Fibroblast of lung (primary cell): ENCODE measurements at regions not wholly inside any gene's neighbourhood (a gene's known extent, or its start where the extent isn't known, plus 50 kb on each side); places are given as distances from the start of the nearest gene placed in this dataset.

ENCODE experiments used
- CTCF ChIP-seq, 2 donors: IDR thresholded peaks in 1 of 2; conservative IDR thresholded peaks in 1 of 2; 1 replicate in 1 of 2; 2 replicates in 1 of 2; pipeline ENCODE4 v1.5.1; 2011 to 2012; ENCODE audit warnings: low read length in 2 of 2, control low read depth in 1 of 2, inconsistent platforms in 1 of 2, low read depth in 1 of 2, mild to moderate bottlenecking in 1 of 2
- EZH2 ChIP-seq: IDR thresholded peaks from 2 replicates; pipeline ENCODE4 v1.5.1; 2012; ENCODE audit warnings: low read length, control low read depth, mild to moderate bottlenecking; ENCODE audit errors: missing control alignments

- TF ChIP-seq EZH2 (no peak), CTCF (conservative IDR thresholded peaks at IDR 0.05 in 1 of 2, IDR thresholded peaks at IDR 0.05 in 1 of 2; ENCODE audit: low read depth in 1 of 2, low read length in 2 of 2) (no peak)
Measured at GRCh38 chr1:14546416-14546815, 52.1 kb upstream of the KAZN start.
